GM23338 (cell line): ENCODE measurements at regions not wholly inside any gene's neighbourhood (a gene's known extent, or its start where the extent isn't known, plus 50 kb on each side); places are given as distances from the start of the nearest gene placed in this dataset.

Source experiments
- ATAC-seq: fragments of 200-7000 bp; cut with Tn5 transposase; 3 replicates; pipeline ENCODE4 v1.9.1; 2020
- DNase-seq: peaks from one replicate; pipeline ENCODE4 v3.0.0-alpha.2; 2015; ENCODE audit warnings: low spot score
- H2AFZ ChIP-seq: fragments of 200-600 bp; sonication (generic); 2 replicates; pipeline ENCODE4 v1.8.0; 2016; ENCODE audit warnings: antibody characterized with exemption, mild to moderate bottlenecking, moderate library complexity
- H3F3A ChIP-seq: fragments of 200-600 bp; sonication (generic); replicated peaks from 2 replicates; pipeline ENCODE4 v1.8.0; 2017; ENCODE audit warnings: antibody characterized with exemption, mixed run types, low read depth
- H3K27ac ChIP-seq: fragments of 200-600 bp; sonication (generic); 2 replicates; pipeline ENCODE4 v1.6.1; 2016; ENCODE audit warnings: low read depth
- H3K27me3 ChIP-seq: fragments of 200-600 bp; sonication (generic); 2 replicates; pipeline ENCODE4 v1.8.0; 2016; ENCODE audit warnings: mild to moderate bottlenecking, mixed run types, moderate library complexity; ENCODE audit not compliant: insufficient read depth
- H3K36me3 ChIP-seq: fragments of 200-600 bp; sonication (generic); 2 replicates; pipeline ENCODE4 v1.8.0; 2016; ENCODE audit warnings: mild to moderate bottlenecking; ENCODE audit not compliant: insufficient read depth
- H3K4me1 ChIP-seq: fragments of 200-600 bp; sonication (generic); 2 replicates; pipeline ENCODE4 v1.8.0; 2016; ENCODE audit warnings: mild to moderate bottlenecking, moderate library complexity; ENCODE audit not compliant: insufficient read depth
- H3K4me2 ChIP-seq: fragments of 200-600 bp; sonication (generic); 2 replicates; pipeline ENCODE4 v1.7.1; 2017; ENCODE audit warnings: mixed run types
- H3K4me3 ChIP-seq: fragments of 200-600 bp; sonication (generic); 2 replicates; pipeline ENCODE4 v1.6.1; 2016; ENCODE audit warnings: mixed run types
- H3K79me2 ChIP-seq: fragments of 200-600 bp; sonication (generic); replicated peaks from 2 replicates; pipeline ENCODE4 v1.8.0; 2017; ENCODE audit warnings: mild to moderate bottlenecking; ENCODE audit not compliant: insufficient read depth
- H3K9me2 ChIP-seq: fragments of 200-600 bp; sonication (generic); 2 replicates; pipeline ENCODE4 v1.8.0; 2017; ENCODE audit not compliant: insufficient read depth
- H4K20me1 ChIP-seq: fragments of 200-600 bp; sonication (generic); replicated peaks from 2 replicates; pipeline ENCODE4 v1.8.0; 2017; ENCODE audit warnings: mild to moderate bottlenecking; ENCODE audit not compliant: insufficient read depth
- H3K27ac Mint-ChIP-seq: 2 replicates; pipeline ENCODE4 v1.8.0; 2020; ENCODE audit warnings: inconsistent platforms, mild to moderate bottlenecking, moderate library complexity, mixed read lengths
- H3K27me3 Mint-ChIP-seq: 3 replicates; pipeline ENCODE4 v1.8.0; 2022; ENCODE audit warnings: low read depth, mild to moderate bottlenecking, moderate library complexity, mixed read lengths, inconsistent platforms; ENCODE audit not compliant: insufficient read depth, poor library complexity
- H3K36me3 Mint-ChIP-seq: 3 replicates; pipeline ENCODE4 v1.8.0; 2021; ENCODE audit warnings: low read depth, mild to moderate bottlenecking, inconsistent platforms, moderate library complexity, mixed read lengths
- H3K4me1 Mint-ChIP-seq: 3 replicates; pipeline ENCODE4 v1.8.0; 2020; ENCODE audit warnings: mild to moderate bottlenecking, inconsistent platforms, mixed read lengths
- H3K4me3 Mint-ChIP-seq: 3 replicates; pipeline ENCODE4 v1.8.0; 2021; ENCODE audit warnings: moderate library complexity, mild to moderate bottlenecking, inconsistent platforms, mixed read lengths
- H3K9me3 Mint-ChIP-seq: 3 replicates; pipeline ENCODE4 v1.8.0; 2020; ENCODE audit warnings: moderate library complexity, mild to moderate bottlenecking, inconsistent platforms, mixed read lengths
- CREB1 ChIP-seq: fragments of 250-450 bp; sonication (Bioruptor Pico); IDR thresholded peaks from 2 replicates; pipeline ENCODE4 v1.5.0; 2020; ENCODE audit warnings: low read depth, mild to moderate bottlenecking, moderate library complexity
- EZH2 ChIP-seq: fragments of 200-600 bp; sonication (generic); IDR thresholded peaks from one replicate; pipeline ENCODE4 v1.8.0; 2017; ENCODE audit warnings: antibody characterized with exemption, mild to moderate bottlenecking, low read depth; ENCODE audit not compliant: unreplicated experiment
- JUNB ChIP-seq: IDR thresholded peaks from one replicate; pipeline ENCODE4 v1.6.1; 2016; ENCODE audit warnings: antibody characterized with exemption; ENCODE audit not compliant: unreplicated experiment
- NANOG ChIP-seq: IDR thresholded peaks from 2 replicates; pipeline ENCODE4 v1.6.1; 2016; ENCODE audit warnings: antibody characterized with exemption, borderline replicate concordance
- POLR2AphosphoS5 ChIP-seq: IDR thresholded peaks from 2 replicates; pipeline ENCODE4 v1.6.1; 2016; ENCODE audit warnings: antibody characterized with exemption, low read depth
- STAT1 ChIP-seq: IDR thresholded peaks from one replicate; pipeline ENCODE4 v1.6.1; 2016; ENCODE audit warnings: antibody characterized with exemption; ENCODE audit not compliant: unreplicated experiment
- ZNF114 ChIP-seq: fragments of 250-450 bp; sonication (Bioruptor Pico); IDR thresholded peaks from 2 replicates; pipeline ENCODE4 v1.5.0; 2020; ENCODE audit warnings: mild to moderate bottlenecking, moderate library complexity
- TF ChIP-seq, protein P1 (sequence below): IDR thresholded peaks from 2 replicates; pipeline ENCODE4 v1.6.1; 2016; ENCODE audit warnings: antibody characterized with exemption
- TF ChIP-seq, protein P2 (sequence below): fragments of 250-450 bp; sonication (Bioruptor Pico); IDR thresholded peaks from 2 replicates; pipeline ENCODE4 v1.5.0; 2020; ENCODE audit warnings: mild to moderate bottlenecking, moderate library complexity
- TF ChIP-seq, protein P3 (sequence below), 2 experiments: fragments of 200-600 bp in 1 of 2; sonication (generic) in 1 of 2; conservative IDR thresholded peaks; 2 replicates each; pipeline versions ENCODE4 v1.5.1 to v1.6.1; 2016 to 2017; ENCODE audit warnings: antibody characterized with exemption in 2 of 2, low read depth in 2 of 2, mild to moderate bottlenecking in 2 of 2, moderate library complexity in 1 of 2
- TF ChIP-seq, protein P4 (sequence below): IDR thresholded peaks from one replicate; pipeline ENCODE4 v1.6.1; 2018; ENCODE audit warnings: antibody characterized with exemption; ENCODE audit not compliant: unreplicated experiment

DNA sequence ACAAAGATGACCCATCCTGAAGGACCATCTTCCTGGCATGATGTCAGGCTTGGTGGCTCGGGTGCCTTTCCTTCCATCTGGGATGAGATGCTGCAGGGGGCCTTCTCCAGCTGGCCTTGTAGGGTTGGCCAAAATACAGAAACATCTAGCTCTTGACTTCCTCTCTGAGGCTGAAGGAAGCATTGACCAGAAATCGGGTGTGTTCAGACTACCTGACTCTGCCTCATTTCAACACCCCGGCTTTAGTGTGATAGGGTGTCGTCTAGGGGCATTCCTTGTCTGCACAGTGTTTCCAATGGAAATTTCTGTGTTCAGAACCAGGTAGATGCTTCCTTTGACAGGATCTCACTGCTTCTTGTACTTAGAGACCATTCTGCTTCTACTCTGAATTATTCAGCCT is 115.7 kb upstream of the SPRED2 start (continued):
- TF ChIP-seq, protein P1, sequence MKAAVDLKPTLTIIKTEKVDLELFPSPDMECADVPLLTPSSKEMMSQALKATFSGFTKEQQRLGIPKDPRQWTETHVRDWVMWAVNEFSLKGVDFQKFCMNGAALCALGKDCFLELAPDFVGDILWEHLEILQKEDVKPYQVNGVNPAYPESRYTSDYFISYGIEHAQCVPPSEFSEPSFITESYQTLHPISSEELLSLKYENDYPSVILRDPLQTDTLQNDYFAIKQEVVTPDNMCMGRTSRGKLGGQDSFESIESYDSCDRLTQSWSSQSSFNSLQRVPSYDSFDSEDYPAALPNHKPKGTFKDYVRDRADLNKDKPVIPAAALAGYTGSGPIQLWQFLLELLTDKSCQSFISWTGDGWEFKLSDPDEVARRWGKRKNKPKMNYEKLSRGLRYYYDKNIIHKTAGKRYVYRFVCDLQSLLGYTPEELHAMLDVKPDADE, result no peak

DNA sequence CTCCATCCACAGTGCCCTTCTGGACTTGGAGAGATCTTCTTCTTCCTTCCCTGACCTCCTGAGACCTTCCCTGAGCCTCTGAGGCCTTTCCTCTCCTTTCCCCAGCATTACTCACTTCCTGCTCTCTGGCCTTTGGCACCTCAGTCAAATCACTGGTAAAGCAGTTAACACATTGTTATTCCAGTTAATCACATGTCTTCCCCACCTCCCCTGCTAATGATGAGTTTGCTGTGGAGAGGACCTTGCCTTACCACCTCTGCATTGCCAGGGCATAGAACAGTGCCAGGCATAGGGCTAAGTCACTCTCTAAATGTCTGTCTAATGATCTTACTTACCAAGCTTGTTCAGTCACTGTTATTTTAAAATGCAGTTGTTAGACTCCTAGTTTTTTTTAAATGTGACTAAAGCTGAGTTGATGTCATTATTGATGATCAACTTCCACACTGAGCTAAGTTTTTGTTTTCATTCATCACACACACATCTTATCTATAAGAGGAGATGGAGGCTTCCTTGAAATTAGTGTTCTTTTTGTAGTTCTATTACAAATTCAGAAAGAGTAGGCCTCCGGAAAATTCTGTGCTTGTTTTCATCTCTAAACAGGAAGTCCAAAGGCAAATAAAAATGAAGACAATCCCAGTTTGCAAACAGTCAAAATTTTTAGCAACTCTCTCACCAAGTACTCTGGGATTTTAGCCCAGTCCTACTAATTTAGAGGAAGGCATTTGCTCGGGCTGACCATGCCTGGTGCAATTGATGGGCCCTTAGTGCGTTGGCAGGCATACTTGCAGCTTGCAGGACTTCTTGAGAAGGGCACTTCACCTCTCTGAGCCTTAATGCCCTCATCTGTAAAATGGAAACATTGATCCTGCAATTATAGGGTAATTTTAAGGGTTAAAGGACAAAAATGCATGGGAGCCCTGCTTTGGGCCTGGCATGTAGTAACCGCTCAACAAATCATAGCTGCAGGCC is 113.7 kb upstream of the SPRED2 start:
- no peak overlapping the region for H3K4me3 ChIP-seq
- H3K9me3 Mint-ChIP-seq, result no peaks in the 10 kb centered on the region
- no peaks in the 10 kb centered on the region for H3K36me3 ChIP-seq
- no peak overlapping the region for H3K27ac ChIP-seq
- no peaks in the 10 kb centered on the region for H3K79me2 ChIP-seq
- DNase-seq, result no peak
- no peaks in the 10 kb centered on the region for H3K9me2 ChIP-seq
- H3K4me1 ChIP-seq, result no peaks in the 10 kb centered on the region
- no peak overlapping the region for H3K27ac Mint-ChIP-seq
- H3F3A ChIP-seq, result no peaks in the 10 kb centered on the region
- H3K27me3 Mint-ChIP-seq, result peaks cover 3% of the 10 kb centered on the region
- no peaks in the 10 kb centered on the region for H3K27me3 ChIP-seq
- ATAC-seq, result no peak
- no peak overlapping the region for H3K4me2 ChIP-seq
- H3K4me1 Mint-ChIP-seq, result peaks cover 6% of the 10 kb centered on the region
- H3K36me3 Mint-ChIP-seq, result no peaks in the 10 kb centered on the region
- no peaks in the 10 kb centered on the region for H4K20me1 ChIP-seq
- peak overlapping the region; percentile 12; the same call in 1 of the 2 replicates for H2AFZ ChIP-seq
- no peak overlapping the region for H3K4me3 Mint-ChIP-seq
- TF ChIP-seq, protein P2, sequence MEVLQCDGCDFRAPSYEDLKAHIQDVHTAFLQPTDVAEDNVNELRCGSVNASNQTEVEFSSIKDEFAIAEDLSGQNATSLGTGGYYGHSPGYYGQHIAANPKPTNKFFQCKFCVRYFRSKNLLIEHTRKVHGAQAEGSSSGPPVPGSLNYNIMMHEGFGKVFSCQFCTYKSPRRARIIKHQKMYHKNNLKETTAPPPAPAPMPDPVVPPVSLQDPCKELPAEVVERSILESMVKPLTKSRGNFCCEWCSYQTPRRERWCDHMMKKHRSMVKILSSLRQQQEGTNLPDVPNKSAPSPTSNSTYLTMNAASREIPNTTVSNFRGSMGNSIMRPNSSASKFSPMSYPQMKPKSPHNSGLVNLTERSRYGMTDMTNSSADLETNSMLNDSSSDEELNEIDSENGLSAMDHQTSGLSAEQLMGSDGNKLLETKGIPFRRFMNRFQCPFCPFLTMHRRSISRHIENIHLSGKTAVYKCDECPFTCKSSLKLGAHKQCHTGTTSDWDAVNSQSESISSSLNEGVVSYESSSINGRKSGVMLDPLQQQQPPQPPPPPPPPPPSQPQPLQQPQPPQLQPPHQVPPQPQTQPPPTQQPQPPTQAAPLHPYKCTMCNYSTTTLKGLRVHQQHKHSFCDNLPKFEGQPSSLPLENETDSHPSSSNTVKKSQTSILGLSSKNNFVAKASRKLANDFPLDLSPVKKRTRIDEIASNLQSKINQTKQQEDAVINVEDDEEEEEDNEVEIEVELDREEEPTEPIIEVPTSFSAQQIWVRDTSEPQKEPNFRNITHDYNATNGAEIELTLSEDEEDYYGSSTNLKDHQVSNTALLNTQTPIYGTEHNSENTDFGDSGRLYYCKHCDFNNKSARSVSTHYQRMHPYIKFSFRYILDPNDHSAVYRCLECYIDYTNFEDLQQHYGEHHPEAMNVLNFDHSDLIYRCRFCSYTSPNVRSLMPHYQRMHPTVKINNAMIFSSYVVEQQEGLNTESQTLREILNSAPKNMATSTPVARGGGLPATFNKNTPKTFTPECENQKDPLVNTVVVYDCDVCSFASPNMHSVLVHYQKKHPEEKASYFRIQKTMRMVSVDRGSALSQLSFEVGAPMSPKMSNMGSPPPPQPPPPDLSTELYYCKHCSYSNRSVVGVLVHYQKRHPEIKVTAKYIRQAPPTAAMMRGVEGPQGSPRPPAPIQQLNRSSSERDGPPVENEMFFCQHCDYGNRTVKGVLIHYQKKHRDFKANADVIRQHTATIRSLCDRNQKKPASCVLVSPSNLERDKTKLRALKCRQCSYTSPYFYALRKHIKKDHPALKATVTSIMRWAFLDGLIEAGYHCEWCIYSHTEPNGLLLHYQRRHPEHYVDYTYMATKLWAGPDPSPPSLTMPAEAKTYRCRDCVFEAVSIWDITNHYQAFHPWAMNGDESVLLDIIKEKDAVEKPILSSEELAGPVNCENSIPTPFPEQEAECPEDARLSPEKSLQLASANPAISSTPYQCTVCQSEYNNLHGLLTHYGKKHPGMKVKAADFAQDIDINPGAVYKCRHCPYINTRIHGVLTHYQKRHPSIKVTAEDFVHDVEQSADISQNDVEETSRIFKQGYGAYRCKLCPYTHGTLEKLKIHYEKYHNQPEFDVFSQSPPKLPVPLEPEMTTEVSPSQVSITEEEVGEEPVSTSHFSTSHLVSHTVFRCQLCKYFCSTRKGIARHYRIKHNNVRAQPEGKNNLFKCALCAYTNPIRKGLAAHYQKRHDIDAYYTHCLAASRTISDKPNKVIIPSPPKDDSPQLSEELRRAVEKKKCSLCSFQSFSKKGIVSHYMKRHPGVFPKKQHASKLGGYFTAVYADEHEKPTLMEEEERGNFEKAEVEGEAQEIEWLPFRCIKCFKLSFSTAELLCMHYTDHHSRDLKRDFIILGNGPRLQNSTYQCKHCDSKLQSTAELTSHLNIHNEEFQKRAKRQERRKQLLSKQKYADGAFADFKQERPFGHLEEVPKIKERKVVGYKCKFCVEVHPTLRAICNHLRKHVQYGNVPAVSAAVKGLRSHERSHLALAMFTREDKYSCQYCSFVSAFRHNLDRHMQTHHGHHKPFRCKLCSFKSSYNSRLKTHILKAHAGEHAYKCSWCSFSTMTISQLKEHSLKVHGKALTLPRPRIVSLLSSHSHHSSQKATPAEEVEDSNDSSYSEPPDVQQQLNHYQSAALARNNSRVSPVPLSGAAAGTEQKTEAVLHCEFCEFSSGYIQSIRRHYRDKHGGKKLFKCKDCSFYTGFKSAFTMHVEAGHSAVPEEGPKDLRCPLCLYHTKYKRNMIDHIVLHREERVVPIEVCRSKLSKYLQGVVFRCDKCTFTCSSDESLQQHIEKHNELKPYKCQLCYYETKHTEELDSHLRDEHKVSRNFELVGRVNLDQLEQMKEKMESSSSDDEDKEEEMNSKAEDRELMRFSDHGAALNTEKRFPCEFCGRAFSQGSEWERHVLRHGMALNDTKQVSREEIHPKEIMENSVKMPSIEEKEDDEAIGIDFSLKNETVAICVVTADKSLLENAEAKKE (CRISPR knock-in tag), result no peak
- TF ChIP-seq CREB1 (CRISPR knock-in tag) (no peak), STAT1 (no peak), JUNB (no peak), POLR2AphosphoS5 (no peak), EZH2 (no peak), NANOG (no peak), ZNF114 (CRISPR knock-in tag) (no peak)
- TF ChIP-seq, protein P3, sequence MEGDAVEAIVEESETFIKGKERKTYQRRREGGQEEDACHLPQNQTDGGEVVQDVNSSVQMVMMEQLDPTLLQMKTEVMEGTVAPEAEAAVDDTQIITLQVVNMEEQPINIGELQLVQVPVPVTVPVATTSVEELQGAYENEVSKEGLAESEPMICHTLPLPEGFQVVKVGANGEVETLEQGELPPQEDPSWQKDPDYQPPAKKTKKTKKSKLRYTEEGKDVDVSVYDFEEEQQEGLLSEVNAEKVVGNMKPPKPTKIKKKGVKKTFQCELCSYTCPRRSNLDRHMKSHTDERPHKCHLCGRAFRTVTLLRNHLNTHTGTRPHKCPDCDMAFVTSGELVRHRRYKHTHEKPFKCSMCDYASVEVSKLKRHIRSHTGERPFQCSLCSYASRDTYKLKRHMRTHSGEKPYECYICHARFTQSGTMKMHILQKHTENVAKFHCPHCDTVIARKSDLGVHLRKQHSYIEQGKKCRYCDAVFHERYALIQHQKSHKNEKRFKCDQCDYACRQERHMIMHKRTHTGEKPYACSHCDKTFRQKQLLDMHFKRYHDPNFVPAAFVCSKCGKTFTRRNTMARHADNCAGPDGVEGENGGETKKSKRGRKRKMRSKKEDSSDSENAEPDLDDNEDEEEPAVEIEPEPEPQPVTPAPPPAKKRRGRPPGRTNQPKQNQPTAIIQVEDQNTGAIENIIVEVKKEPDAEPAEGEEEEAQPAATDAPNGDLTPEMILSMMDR (conservative IDR thresholded peaks at IDR 0.05; ENCODE audit: low read depth in 2 of 2), result no peak
- TF ChIP-seq, protein P4, sequence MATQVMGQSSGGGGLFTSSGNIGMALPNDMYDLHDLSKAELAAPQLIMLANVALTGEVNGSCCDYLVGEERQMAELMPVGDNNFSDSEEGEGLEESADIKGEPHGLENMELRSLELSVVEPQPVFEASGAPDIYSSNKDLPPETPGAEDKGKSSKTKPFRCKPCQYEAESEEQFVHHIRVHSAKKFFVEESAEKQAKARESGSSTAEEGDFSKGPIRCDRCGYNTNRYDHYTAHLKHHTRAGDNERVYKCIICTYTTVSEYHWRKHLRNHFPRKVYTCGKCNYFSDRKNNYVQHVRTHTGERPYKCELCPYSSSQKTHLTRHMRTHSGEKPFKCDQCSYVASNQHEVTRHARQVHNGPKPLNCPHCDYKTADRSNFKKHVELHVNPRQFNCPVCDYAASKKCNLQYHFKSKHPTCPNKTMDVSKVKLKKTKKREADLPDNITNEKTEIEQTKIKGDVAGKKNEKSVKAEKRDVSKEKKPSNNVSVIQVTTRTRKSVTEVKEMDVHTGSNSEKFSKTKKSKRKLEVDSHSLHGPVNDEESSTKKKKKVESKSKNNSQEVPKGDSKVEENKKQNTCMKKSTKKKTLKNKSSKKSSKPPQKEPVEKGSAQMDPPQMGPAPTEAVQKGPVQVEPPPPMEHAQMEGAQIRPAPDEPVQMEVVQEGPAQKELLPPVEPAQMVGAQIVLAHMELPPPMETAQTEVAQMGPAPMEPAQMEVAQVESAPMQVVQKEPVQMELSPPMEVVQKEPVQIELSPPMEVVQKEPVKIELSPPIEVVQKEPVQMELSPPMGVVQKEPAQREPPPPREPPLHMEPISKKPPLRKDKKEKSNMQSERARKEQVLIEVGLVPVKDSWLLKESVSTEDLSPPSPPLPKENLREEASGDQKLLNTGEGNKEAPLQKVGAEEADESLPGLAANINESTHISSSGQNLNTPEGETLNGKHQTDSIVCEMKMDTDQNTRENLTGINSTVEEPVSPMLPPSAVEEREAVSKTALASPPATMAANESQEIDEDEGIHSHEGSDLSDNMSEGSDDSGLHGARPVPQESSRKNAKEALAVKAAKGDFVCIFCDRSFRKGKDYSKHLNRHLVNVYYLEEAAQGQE, result no peak
